ENCODE measurements at regions not wholly inside any gene's neighbourhood (a gene's known extent, or its start where the extent isn't known, plus 50 kb on each side); places are given as distances from the start of the nearest gene placed in this dataset.

- TF ChIP-seq CTCF (conservative IDR thresholded peaks at IDR 0.05; ENCODE audit: low read depth, low read length), result no peak
- no peak for TF ChIP-seq EZH2phosphoT487 (IDR thresholded peaks at IDR 0.05; ENCODE audit: borderline replicate concordance, low read length)
These were observed 516.3 kb upstream of the MKI67 start for GRCh38 chr10:128642502-128642901.

Measured in PC-3 (cell line).